ENCODE measurements at regions not wholly inside any gene's neighbourhood (a gene's known extent, or its start where the extent isn't known, plus 50 kb on each side); places are given as distances from the start of the nearest gene placed in this dataset.

- TF ChIP-seq ZNF70 (CRISPR knock-in tag; IDR thresholded peaks at IDR 0.05) (no peak), PATZ1 (CRISPR knock-in tag; IDR thresholded peaks at IDR 0.05; ENCODE audit: borderline replicate concordance) (no peak), ZFP3 (CRISPR knock-in tag; IDR thresholded peaks at IDR 0.05) (no peak), CSDC2 (CRISPR knock-in tag; IDR thresholded peaks at IDR 0.05) (no peak), ISL1 (CRISPR knock-in tag; IDR thresholded peaks at IDR 0.05) (no peak), ZNF565 (CRISPR knock-in tag; conservative IDR thresholded peaks at IDR 0.05; ENCODE audit: low read depth) (no peak), TSHZ2 (CRISPR knock-in tag; IDR thresholded peaks at IDR 0.05) (no peak), TCF4 (CRISPR knock-in tag; IDR thresholded peaks at IDR 0.05; ENCODE audit: borderline replicate concordance) (no peak), SNAI2 (CRISPR knock-in tag; IDR thresholded peaks at IDR 0.05) (no peak)
- TF ChIP-seq, protein P1, sequence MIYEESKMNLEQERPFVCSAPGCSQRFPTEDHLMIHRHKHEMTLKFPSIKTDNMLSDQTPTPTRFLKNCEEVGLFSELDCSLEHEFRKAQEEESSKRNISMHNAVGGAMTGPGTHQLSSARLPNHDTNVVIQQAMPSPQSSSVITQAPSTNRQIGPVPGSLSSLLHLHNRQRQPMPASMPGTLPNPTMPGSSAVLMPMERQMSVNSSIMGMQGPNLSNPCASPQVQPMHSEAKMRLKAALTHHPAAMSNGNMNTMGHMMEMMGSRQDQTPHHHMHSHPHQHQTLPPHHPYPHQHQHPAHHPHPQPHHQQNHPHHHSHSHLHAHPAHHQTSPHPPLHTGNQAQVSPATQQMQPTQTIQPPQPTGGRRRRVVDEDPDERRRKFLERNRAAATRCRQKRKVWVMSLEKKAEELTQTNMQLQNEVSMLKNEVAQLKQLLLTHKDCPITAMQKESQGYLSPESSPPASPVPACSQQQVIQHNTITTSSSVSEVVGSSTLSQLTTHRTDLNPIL (CRISPR knock-in tag; IDR thresholded peaks at IDR 0.05; ENCODE audit: low read depth) = no peak
- TF ChIP-seq, protein P2, sequence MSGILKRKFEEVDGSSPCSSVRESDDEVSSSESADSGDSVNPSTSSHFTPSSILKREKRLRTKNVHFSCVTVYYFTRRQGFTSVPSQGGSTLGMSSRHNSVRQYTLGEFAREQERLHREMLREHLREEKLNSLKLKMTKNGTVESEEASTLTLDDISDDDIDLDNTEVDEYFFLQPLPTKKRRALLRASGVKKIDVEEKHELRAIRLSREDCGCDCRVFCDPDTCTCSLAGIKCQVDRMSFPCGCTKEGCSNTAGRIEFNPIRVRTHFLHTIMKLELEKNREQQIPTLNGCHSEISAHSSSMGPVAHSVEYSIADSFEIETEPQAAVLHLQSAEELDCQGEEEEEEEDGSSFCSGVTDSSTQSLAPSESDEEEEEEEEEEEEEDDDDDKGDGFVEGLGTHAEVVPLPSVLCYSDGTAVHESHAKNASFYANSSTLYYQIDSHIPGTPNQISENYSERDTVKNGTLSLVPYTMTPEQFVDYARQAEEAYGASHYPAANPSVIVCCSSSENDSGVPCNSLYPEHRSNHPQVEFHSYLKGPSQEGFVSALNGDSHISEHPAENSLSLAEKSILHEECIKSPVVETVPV (CRISPR knock-in tag; IDR thresholded peaks at IDR 0.05) = no peak
Observed at GRCh38 chr1:164983023-164983650, 373.4 kb downstream of the LMX1A start.
